D341Med (cell line): ENCODE measurements at regions not wholly inside any gene's neighbourhood (a gene's known extent, or its start where the extent isn't known, plus 50 kb on each side); places are given as distances from the start of the nearest gene placed in this dataset.
"Not testable (repeated sequence)": the region's sequence is repeated elsewhere in the genome, so short reads cannot be mapped to it uniquely, and the experiment has no call there.

Experiments
- DNase-seq: peaks from one replicate; pipeline ENCODE4 v3.0.0; 2012; ENCODE audit warnings: low spot score

GRCh38 chr6:67558985-67559384 is 1076.1 kb upstream of the ADGRB3 start:
- no peak for DNase-seq

GRCh38 chr6:67544851-67545452 is 1090.1 kb upstream of the ADGRB3 start:
- DNase-seq, result no peak

- DNase-seq, result no peak
Observed at GRCh38 chr6:67541586-67541985, 1093.5 kb upstream of the ADGRB3 start.

GRCh38 chr6:67538032-67538431 is 1097.0 kb upstream of the ADGRB3 start:
- no peak for DNase-seq

GRCh38 chr6:67535946-67536345 is 1099.1 kb upstream of the ADGRB3 start:
- DNase-seq, result no peak

- DNase-seq, result no peak
Observed at GRCh38 chr6:67506352-67506751, 1128.7 kb upstream of the ADGRB3 start.

GRCh38 chr6:67501755-67502154 is 1133.3 kb upstream of the ADGRB3 start:
- DNase-seq, result no peak

GRCh38 chr6:67497749-67498148 is 1137.3 kb upstream of the ADGRB3 start:
- no peak for DNase-seq

GRCh38 chr6:67496191-67496590 is 1138.9 kb upstream of the ADGRB3 start:
- DNase-seq, result no peak

GRCh38 chr6:67493682-67494081 is 1141.4 kb upstream of the ADGRB3 start:
- no peak for DNase-seq

GRCh38 chr6:67475700-67476099 is 1159.4 kb upstream of the ADGRB3 start:
- DNase-seq, result no peak

GRCh38 chr6:67467341-67467740 is 1167.7 kb upstream of the ADGRB3 start:
- no peak for DNase-seq

- not testable (repeated sequence) for DNase-seq
Observed at GRCh38 chr6:67462725-67463124, 1172.4 kb upstream of the ADGRB3 start.

- DNase-seq, result no peak
Observed at GRCh38 chr6:67459556-67459955, 1175.5 kb upstream of the ADGRB3 start.

GRCh38 chr6:67458265-67458664 is 1176.8 kb upstream of the ADGRB3 start:
- DNase-seq, result no peak

GRCh38 chr6:67451874-67452273 is 1183.2 kb upstream of the ADGRB3 start:
- no peak for DNase-seq

- no peak for DNase-seq
Observed at GRCh38 chr6:67450641-67451040, 1184.4 kb upstream of the ADGRB3 start.

GRCh38 chr6:67449602-67450001 is 1185.5 kb upstream of the ADGRB3 start:
- DNase-seq, result no peak

- no peak for DNase-seq
Observed at GRCh38 chr6:67433124-67433523, 1202.0 kb upstream of the ADGRB3 start.

GRCh38 chr6:67431076-67431475 is 1204.0 kb upstream of the ADGRB3 start:
- DNase-seq, result no peak

- not testable (repeated sequence) for DNase-seq
Observed at GRCh38 chr6:67426686-67427085, 1208.4 kb upstream of the ADGRB3 start.

- no peak for DNase-seq
Observed at GRCh38 chr6:67412035-67412434, 1223.0 kb upstream of the ADGRB3 start.

GRCh38 chr6:67411036-67411435 is 1224.0 kb upstream of the ADGRB3 start:
- DNase-seq, result no peak

GRCh38 chr6:67394254-67394653 is 1240.8 kb upstream of the ADGRB3 start:
- no peak for DNase-seq

- no peak for DNase-seq
Observed at GRCh38 chr6:67393356-67393755, 1241.7 kb upstream of the ADGRB3 start.
